ENCODE measurements at regions not wholly inside any gene's neighbourhood (a gene's known extent, or its start where the extent isn't known, plus 50 kb on each side); places are given as distances from the start of the nearest gene placed in this dataset.
"Not testable (repeated sequence)": the region's sequence is repeated elsewhere in the genome, so short reads cannot be mapped to it uniquely, and the experiment has no call there.

DNA sequence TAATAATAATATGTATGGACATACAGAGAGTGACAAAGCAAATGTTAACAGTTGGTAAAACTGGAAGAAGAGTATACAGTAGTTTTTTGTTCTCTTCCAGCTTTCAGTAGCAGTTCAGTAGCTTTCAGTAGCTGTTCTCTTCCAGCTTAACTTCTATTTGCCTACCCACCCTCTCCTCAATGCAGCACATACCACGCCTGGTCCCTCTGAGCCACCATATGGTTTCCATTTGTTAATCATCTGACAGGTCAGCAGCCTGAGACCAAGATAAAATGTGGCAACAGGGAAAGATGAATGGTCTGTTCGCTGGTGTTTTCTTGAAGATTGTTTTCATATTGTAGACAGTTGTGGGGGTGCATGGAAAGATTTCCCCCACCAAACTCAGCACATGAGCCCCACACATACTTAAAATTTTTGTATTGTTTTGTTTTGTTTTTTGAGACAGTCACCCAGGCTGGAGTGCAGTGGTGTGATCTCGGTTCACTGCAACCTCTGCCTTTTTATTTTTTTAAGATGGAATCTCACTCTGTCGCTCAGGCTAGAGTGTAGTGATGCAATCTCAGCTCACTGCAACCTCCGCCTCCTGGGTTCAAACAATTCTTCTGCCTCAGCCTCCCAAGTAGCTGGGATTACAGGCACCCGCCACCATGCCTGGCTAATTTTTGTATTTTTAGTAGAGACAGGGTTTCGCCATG is 56.8 kb downstream of the ATP6V0E2 start:
- not testable (repeated sequence) for TF ChIP-seq CTCF, POLR2A, EP300 (IDR thresholded peaks at IDR 0.05)
